WTC11 (cell line): ENCODE measurements at regions not wholly inside any gene's neighbourhood (a gene's known extent, or its start where the extent isn't known, plus 50 kb on each side); places are given as distances from the start of the nearest gene placed in this dataset.

Source experiments
- ATAC-seq: fragments of 200-7000 bp; cut with Tn5 transposase; 2 replicates; pipeline ENCODE4 v1.10.0; 2021; ENCODE audit warnings: mild to moderate bottlenecking, moderate library complexity
- CTCF ChIA-PET: fragments of 300-600 bp; sonication (Branson Sonifier 250); formaldehyde crosslinking; loops from one replicate; lab custom pipeline; 2021; ENCODE audit warnings: antibody characterized with exemption; lab: Charles Lee
- POLR2A ChIA-PET: fragments of 350-600 bp; sonication (Branson Sonifier 250); formaldehyde crosslinking; loops from one replicate; lab custom pipeline; 2021; ENCODE audit warnings: antibody characterized with exemption; lab: Charles Lee
- DNase-seq: peaks from one replicate; pipeline ENCODE4 v3.0.0; 2021; ENCODE audit warnings: low spot score
- H3K27ac Mint-ChIP-seq: 2 replicates; pipeline ENCODE4 v1.8.0; 2021; ENCODE audit warnings: mixed read lengths
- H3K27me3 Mint-ChIP-seq: 2 replicates; pipeline ENCODE4 v1.8.0; 2021; ENCODE audit warnings: low read depth, mild to moderate bottlenecking, moderate library complexity, mixed read lengths
- H3K36me3 Mint-ChIP-seq: 2 replicates; pipeline ENCODE4 v1.8.0; 2021; ENCODE audit warnings: mixed read lengths
- H3K4me1 Mint-ChIP-seq: 2 replicates; pipeline ENCODE4 v1.8.0; 2022; ENCODE audit warnings: mixed read lengths
- H3K4me3 Mint-ChIP-seq: 2 replicates; pipeline ENCODE4 v1.8.0; 2021; ENCODE audit warnings: mild to moderate bottlenecking, moderate library complexity, mixed read lengths
- H3K9me3 Mint-ChIP-seq: 2 replicates; pipeline ENCODE4 v1.8.0; 2021; ENCODE audit warnings: mixed read lengths
- ATF1 ChIP-seq: sonication (generic); formaldehyde crosslinking; IDR thresholded peaks from 2 replicates; pipeline ENCODE4 v1.8.1; 2023; ENCODE audit warnings: mild to moderate bottlenecking, moderate library complexity, missing genetic modification reagents
- FOXJ3 ChIP-seq: sonication (generic); formaldehyde crosslinking; IDR thresholded peaks from 2 replicates; pipeline ENCODE4 v1.9.0; 2021; ENCODE audit warnings: missing genetic modification reagents, mild to moderate bottlenecking, borderline replicate concordance
- FOXP1 ChIP-seq: sonication (generic); formaldehyde crosslinking; IDR thresholded peaks from 2 replicates; pipeline ENCODE4 v1.8.0; 2022; ENCODE audit warnings: missing genetic modification reagents, mild to moderate bottlenecking, moderate library complexity, borderline replicate concordance
- GABPB1 ChIP-seq: sonication (generic); formaldehyde crosslinking; IDR thresholded peaks from 2 replicates; pipeline ENCODE4 v1.8.1; 2023; ENCODE audit warnings: mild to moderate bottlenecking, missing genetic modification reagents
- HMGA2 ChIP-seq: fragments of 250-450 bp; sonication (Bioruptor Pico); IDR thresholded peaks from 2 replicates; pipeline ENCODE4 v1.4.0; 2021; ENCODE audit warnings: mild to moderate bottlenecking, moderate library complexity
- NFATC4 ChIP-seq: fragments of 250-450 bp; sonication (Bioruptor Pico); IDR thresholded peaks from 2 replicates; pipeline ENCODE4 v1.9.0; 2021; ENCODE audit warnings: mild to moderate bottlenecking
- NFE2L1 ChIP-seq: sonication (generic); formaldehyde crosslinking; IDR thresholded peaks from 2 replicates; pipeline ENCODE4 v1.8.1; 2023; ENCODE audit warnings: missing genetic modification reagents
- NR1H2 ChIP-seq: sonication (generic); formaldehyde crosslinking; IDR thresholded peaks from 2 replicates; pipeline ENCODE4 v1.9.0; 2021; ENCODE audit warnings: mild to moderate bottlenecking, moderate library complexity, missing genetic modification reagents
- NR2C2 ChIP-seq: sonication (generic); formaldehyde crosslinking; IDR thresholded peaks from 2 replicates; pipeline ENCODE4 v1.8.0; 2022; ENCODE audit warnings: mild to moderate bottlenecking, missing genetic modification reagents
- NR3C1 ChIP-seq: sonication (generic); formaldehyde crosslinking; conservative IDR thresholded peaks from 2 replicates; pipeline ENCODE4 v1.8.1; 2023; ENCODE audit warnings: low read depth, mild to moderate bottlenecking, missing genetic modification reagents
- PRRX2 ChIP-seq: fragments of 250-450 bp; sonication (Bioruptor Pico); IDR thresholded peaks from 2 replicates; pipeline ENCODE4 v1.8.0; 2021; ENCODE audit warnings: mild to moderate bottlenecking
- SMAD3 ChIP-seq: sonication (generic); formaldehyde crosslinking; IDR thresholded peaks from 2 replicates; pipeline ENCODE4 v1.8.0; 2022; ENCODE audit warnings: missing genetic modification reagents, mild to moderate bottlenecking, borderline replicate concordance
- SOX15 ChIP-seq: fragments of 250-450 bp; sonication (Bioruptor Pico); IDR thresholded peaks from 2 replicates; pipeline ENCODE4 v1.9.0; 2021; ENCODE audit warnings: mild to moderate bottlenecking
- SP1 ChIP-seq: sonication (generic); formaldehyde crosslinking; conservative IDR thresholded peaks from 2 replicates; pipeline ENCODE4 v1.8.1; 2022; ENCODE audit warnings: missing genetic modification reagents
- TCF7 ChIP-seq: sonication (generic); formaldehyde crosslinking; IDR thresholded peaks from 2 replicates; pipeline ENCODE4 v1.8.0; 2022; ENCODE audit warnings: mild to moderate bottlenecking, low read depth, missing genetic modification reagents, moderate library complexity
- TP53 ChIP-seq: sonication (generic); formaldehyde crosslinking; IDR thresholded peaks from 2 replicates; pipeline ENCODE4 v1.8.1; 2023; ENCODE audit warnings: mild to moderate bottlenecking, missing genetic modification reagents
- ZBTB21 ChIP-seq: sonication (generic); formaldehyde crosslinking; IDR thresholded peaks from 2 replicates; pipeline ENCODE4 v1.8.1; 2023; ENCODE audit warnings: mild to moderate bottlenecking, missing genetic modification reagents, borderline replicate concordance
- ZNF121 ChIP-seq: sonication (generic); formaldehyde crosslinking; IDR thresholded peaks from 2 replicates; pipeline ENCODE4 v1.8.0; 2023; ENCODE audit warnings: missing genetic modification reagents
- ZNF317 ChIP-seq: sonication (generic); formaldehyde crosslinking; IDR thresholded peaks from 2 replicates; pipeline ENCODE4 v1.8.1; 2023; ENCODE audit warnings: low read depth, mild to moderate bottlenecking, moderate library complexity, missing genetic modification reagents, borderline replicate concordance
- TF ChIP-seq, protein P1 (sequence below): fragments of 250-450 bp; sonication (Bioruptor Pico); IDR thresholded peaks from 2 replicates; pipeline ENCODE4 v1.9.0; 2021; ENCODE audit warnings: mild to moderate bottlenecking, borderline replicate concordance
- TF ChIP-seq, protein P2 (sequence below): sonication (generic); formaldehyde crosslinking; IDR thresholded peaks from 2 replicates; pipeline ENCODE4 v1.8.0; 2022; ENCODE audit warnings: mild to moderate bottlenecking, missing genetic modification reagents
- TF ChIP-seq, protein P3 (sequence below): sonication (generic); formaldehyde crosslinking; IDR thresholded peaks from 2 replicates; pipeline ENCODE4 v1.8.1; 2022; ENCODE audit warnings: mild to moderate bottlenecking, missing genetic modification reagents, moderate library complexity, borderline replicate concordance
- TF ChIP-seq, protein P4 (sequence below): sonication (generic); formaldehyde crosslinking; conservative IDR thresholded peaks from 2 replicates; pipeline ENCODE4 v1.8.1; 2022; ENCODE audit warnings: mild to moderate bottlenecking, missing genetic modification reagents
- TF ChIP-seq, protein P5 (sequence below): sonication (generic); formaldehyde crosslinking; IDR thresholded peaks from 2 replicates; pipeline ENCODE4 v1.8.0; 2023; ENCODE audit warnings: missing genetic modification reagents
- TF ChIP-seq, protein P6 (sequence below): sonication (generic); formaldehyde crosslinking; IDR thresholded peaks from 2 replicates; pipeline ENCODE4 v1.8.1; 2022; ENCODE audit warnings: missing genetic modification reagents, borderline replicate concordance
- TF ChIP-seq, protein P7 (sequence below): fragments of 250-450 bp; sonication (Bioruptor Pico); IDR thresholded peaks from 2 replicates; pipeline ENCODE4 v1.8.0; 2021; ENCODE audit warnings: mild to moderate bottlenecking

DNA sequence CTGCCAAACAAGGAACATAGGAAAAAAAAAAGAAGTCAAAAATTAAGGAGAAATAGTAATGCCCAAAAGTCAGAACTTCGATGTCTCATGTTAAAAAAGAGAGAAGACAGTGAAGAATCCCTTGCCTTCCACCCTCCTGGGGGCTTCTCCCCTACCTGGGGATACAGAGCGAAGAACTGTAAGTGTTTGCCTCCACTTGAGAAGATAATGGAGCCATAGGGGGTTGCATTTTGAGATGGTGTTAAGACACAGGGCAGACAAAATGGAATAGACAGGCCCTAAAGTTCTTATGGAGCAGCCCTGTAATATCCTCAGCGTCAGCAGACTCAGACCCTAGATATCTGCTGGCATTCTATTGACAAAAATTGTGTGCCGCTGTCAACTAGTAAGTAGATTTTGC is 222.2 kb upstream of the MAP3K7 start:
- Mint-ChIP-seq H3K9me3 (peaks cover 7% of the 10 kb centered on the region), H3K4me1 (peaks cover 52% of the 10 kb centered on the region), H3K4me3 (no peak overlapping the region), H3K27ac (peak overlapping the region; percentile 39; the same call in 1 of the 2 replicates), H3K36me3 (peaks cover 4% of the 10 kb centered on the region), H3K27me3 (peaks cover under 1% of the 10 kb centered on the region; the same call in 1 of the 2 replicates)
- CTCF ChIA-PET, result no interaction called here
- POLR2A ChIA-PET, result no interaction called here
- ATAC-seq, result peak; percentile 63; the same call in 1 of the 2 replicates
- TF ChIP-seq GABPB1 (CRISPR knock-in tag), result no peak
- TF ChIP-seq FOXJ3 (CRISPR knock-in tag), result no peak
- TF ChIP-seq, protein P1, sequence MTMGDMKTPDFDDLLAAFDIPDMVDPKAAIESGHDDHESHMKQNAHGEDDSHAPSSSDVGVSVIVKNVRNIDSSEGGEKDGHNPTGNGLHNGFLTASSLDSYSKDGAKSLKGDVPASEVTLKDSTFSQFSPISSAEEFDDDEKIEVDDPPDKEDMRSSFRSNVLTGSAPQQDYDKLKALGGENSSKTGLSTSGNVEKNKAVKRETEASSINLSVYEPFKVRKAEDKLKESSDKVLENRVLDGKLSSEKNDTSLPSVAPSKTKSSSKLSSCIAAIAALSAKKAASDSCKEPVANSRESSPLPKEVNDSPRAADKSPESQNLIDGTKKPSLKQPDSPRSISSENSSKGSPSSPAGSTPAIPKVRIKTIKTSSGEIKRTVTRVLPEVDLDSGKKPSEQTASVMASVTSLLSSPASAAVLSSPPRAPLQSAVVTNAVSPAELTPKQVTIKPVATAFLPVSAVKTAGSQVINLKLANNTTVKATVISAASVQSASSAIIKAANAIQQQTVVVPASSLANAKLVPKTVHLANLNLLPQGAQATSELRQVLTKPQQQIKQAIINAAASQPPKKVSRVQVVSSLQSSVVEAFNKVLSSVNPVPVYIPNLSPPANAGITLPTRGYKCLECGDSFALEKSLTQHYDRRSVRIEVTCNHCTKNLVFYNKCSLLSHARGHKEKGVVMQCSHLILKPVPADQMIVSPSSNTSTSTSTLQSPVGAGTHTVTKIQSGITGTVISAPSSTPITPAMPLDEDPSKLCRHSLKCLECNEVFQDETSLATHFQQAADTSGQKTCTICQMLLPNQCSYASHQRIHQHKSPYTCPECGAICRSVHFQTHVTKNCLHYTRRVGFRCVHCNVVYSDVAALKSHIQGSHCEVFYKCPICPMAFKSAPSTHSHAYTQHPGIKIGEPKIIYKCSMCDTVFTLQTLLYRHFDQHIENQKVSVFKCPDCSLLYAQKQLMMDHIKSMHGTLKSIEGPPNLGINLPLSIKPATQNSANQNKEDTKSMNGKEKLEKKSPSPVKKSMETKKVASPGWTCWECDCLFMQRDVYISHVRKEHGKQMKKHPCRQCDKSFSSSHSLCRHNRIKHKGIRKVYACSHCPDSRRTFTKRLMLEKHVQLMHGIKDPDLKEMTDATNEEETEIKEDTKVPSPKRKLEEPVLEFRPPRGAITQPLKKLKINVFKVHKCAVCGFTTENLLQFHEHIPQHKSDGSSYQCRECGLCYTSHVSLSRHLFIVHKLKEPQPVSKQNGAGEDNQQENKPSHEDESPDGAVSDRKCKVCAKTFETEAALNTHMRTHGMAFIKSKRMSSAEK (CRISPR knock-in tag), result no peak
- no peak for TF ChIP-seq ZBTB21 (CRISPR knock-in tag)
- TF ChIP-seq, protein P2, sequence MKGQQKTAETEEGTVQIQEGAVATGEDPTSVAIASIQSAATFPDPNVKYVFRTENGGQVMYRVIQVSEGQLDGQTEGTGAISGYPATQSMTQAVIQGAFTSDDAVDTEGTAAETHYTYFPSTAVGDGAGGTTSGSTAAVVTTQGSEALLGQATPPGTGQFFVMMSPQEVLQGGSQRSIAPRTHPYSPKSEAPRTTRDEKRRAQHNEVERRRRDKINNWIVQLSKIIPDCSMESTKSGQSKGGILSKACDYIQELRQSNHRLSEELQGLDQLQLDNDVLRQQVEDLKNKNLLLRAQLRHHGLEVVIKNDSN (CRISPR knock-in tag), result no peak
- TF ChIP-seq, protein P3, sequence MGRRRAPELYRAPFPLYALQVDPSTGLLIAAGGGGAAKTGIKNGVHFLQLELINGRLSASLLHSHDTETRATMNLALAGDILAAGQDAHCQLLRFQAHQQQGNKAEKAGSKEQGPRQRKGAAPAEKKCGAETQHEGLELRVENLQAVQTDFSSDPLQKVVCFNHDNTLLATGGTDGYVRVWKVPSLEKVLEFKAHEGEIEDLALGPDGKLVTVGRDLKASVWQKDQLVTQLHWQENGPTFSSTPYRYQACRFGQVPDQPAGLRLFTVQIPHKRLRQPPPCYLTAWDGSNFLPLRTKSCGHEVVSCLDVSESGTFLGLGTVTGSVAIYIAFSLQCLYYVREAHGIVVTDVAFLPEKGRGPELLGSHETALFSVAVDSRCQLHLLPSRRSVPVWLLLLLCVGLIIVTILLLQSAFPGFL, result no peak
- DNase-seq, result no peak

DNA sequence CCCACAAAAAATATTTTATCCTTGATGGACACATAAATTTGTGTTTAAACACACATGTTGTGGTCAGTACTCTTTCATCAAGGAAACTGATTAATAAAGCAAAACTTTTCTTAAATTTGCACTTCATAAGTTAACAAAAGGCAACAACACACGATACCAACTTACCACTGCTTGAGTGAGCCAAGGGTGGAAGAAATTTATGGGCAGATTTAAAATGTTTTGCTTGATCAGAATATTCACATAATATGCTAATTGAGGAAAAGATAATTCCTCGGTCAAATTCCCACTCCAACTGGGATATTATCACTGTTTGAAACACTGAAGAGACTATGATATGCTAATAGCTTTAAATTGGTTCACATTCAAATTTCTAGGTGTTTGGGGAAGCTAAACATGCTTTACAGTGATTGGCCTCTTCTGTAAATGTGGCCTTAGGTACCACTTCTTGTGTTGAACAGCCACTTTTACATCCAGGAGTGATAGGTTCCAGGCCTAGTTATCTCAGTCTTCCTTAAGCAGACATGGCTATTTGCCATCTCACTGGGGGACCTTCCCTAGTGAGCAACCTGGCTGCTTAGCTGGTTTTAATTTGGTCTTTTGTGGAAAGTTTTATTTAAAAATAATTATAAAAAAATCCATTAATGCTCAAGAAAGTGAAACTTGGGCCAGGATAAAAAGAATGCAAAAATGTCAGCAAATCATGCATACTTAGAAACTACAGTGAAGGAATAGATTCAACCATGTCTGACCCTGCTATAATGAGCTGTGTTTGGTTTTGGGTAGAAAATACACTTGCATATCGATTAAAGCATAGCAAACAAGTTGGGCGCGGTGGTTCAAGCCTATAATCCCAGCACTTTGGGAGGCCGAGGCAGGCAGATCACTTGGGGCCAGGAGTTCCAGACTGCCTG is 221.2 kb upstream of the MAP3K7 start:
- no peaks in the 10 kb centered on the region for H3K27me3 Mint-ChIP-seq
- no peaks in the 10 kb centered on the region for H3K9me3 Mint-ChIP-seq
- POLR2A ChIA-PET, result no interaction called here
- H3K4me3 Mint-ChIP-seq, result no peak overlapping the region
- CTCF ChIA-PET, result no interaction called here
- TF ChIP-seq HMGA2 (CRISPR knock-in tag) (no peak), SP1 (CRISPR knock-in tag) (no peak), SMAD3 (no peak), ZNF317 (CRISPR knock-in tag) (no peak), PRRX2 (CRISPR knock-in tag) (no peak), TCF7 (CRISPR knock-in tag) (no peak), ZNF121 (CRISPR knock-in tag) (no peak), SOX15 (no peak), TP53 (CRISPR knock-in tag) (no peak), NFATC4 (no peak), FOXP1 (no peak), ATF1 (CRISPR knock-in tag) (no peak), NR2C2 (no peak), NR3C1 (CRISPR knock-in tag) (no peak), NR1H2 (no peak), NFE2L1 (no peak)
- TF ChIP-seq, protein P4, sequence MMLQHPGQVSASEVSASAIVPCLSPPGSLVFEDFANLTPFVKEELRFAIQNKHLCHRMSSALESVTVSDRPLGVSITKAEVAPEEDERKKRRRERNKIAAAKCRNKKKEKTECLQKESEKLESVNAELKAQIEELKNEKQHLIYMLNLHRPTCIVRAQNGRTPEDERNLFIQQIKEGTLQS (CRISPR knock-in tag), result no peak
- TF ChIP-seq, protein P5, sequence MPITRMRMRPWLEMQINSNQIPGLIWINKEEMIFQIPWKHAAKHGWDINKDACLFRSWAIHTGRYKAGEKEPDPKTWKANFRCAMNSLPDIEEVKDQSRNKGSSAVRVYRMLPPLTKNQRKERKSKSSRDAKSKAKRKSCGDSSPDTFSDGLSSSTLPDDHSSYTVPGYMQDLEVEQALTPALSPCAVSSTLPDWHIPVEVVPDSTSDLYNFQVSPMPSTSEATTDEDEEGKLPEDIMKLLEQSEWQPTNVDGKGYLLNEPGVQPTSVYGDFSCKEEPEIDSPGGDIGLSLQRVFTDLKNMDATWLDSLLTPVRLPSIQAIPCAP (CRISPR knock-in tag), result no peak
- TF ChIP-seq, protein P6, sequence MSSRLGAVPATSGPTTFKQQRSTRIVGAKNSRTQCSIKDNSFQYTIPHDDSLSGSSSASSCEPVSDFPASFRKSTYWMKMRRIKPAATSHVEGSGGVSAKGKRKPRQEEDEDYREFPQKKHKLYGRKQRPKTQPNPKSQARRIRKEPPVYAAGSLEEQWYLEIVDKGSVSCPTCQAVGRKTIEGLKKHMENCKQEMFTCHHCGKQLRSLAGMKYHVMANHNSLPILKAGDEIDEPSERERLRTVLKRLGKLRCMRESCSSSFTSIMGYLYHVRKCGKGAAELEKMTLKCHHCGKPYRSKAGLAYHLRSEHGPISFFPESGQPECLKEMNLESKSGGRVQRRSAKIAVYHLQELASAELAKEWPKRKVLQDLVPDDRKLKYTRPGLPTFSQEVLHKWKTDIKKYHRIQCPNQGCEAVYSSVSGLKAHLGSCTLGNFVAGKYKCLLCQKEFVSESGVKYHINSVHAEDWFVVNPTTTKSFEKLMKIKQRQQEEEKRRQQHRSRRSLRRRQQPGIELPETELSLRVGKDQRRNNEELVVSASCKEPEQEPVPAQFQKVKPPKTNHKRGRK (CRISPR knock-in tag), result no peak
- TF ChIP-seq, protein P7, sequence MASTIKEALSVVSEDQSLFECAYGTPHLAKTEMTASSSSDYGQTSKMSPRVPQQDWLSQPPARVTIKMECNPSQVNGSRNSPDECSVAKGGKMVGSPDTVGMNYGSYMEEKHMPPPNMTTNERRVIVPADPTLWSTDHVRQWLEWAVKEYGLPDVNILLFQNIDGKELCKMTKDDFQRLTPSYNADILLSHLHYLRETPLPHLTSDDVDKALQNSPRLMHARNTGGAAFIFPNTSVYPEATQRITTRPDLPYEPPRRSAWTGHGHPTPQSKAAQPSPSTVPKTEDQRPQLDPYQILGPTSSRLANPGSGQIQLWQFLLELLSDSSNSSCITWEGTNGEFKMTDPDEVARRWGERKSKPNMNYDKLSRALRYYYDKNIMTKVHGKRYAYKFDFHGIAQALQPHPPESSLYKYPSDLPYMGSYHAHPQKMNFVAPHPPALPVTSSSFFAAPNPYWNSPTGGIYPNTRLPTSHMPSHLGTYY (CRISPR knock-in tag), result no peak
- H3K4me1 Mint-ChIP-seq, result peaks cover 57% of the 10 kb centered on the region
- H3K36me3 Mint-ChIP-seq, result no peaks in the 10 kb centered on the region
- no peak overlapping the region for H3K27ac Mint-ChIP-seq
- ATAC-seq (no peak), DNase-seq (no peak)
